ENCODE measurements at regions not wholly inside any gene's neighbourhood (a gene's known extent, or its start where the extent isn't known, plus 50 kb on each side); places are given as distances from the start of the nearest gene placed in this dataset.

DNA sequence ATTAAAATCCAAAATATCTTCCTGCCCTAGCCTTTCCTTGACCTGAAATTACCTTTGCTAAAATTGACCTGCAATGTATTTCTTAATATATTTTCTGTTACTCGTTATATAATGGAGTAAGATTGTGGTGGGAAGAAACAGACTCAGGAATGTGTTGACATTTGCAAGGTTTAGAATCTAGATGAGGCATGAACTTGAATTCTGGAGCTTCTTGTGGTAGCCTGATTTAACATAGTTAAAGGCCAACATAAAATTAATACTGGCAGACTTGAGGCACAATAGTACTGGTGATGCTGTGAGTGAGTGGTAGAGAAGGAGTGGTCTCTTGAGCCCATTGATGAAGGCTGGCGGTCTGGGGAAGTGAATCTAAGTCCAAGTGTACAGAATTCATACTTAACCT, 197.9 kb upstream of the SPRY1 start:
- TF ChIP-seq CTCF (IDR thresholded peaks at IDR 0.05) (no peak), POLR2A (IDR thresholded peaks at IDR 0.05) (no peak)

Data from adrenal gland (tissue), 5 donors.